IMR-90 (cell line): ENCODE measurements at regions not wholly inside any gene's neighbourhood (a gene's known extent, or its start where the extent isn't known, plus 50 kb on each side); places are given as distances from the start of the nearest gene placed in this dataset.

ENCODE experiments used
- ATAC-seq: fragments of 200-7000 bp; cut with Tn5 transposase; 2 replicates; pipeline ENCODE4 v1.9.1; 2020; ENCODE audit warnings: low read depth, mild to moderate bottlenecking, moderate library complexity
- BruUV-seq: library from RNA; stranded (reverse); fragments of 400-500 nt; replicated peaks from 2 replicates; lab custom pipeline; 2021; lab: Mats Ljungman, UMichigan
- CTCF ChIA-PET: fragments of 300-600 bp; formaldehyde crosslinking; extraction: SDS; loops from one replicate; lab custom pipeline; 2021; ENCODE audit warnings: antibody characterized with exemption; lab: Yijun Ruan, JAX
- POLR2A ChIA-PET: fragments of 300-600 bp; sonication (Branson Sonifier 250); formaldehyde crosslinking; loops from one replicate; lab custom pipeline; 2022; ENCODE audit warnings: antibody characterized with exemption; ENCODE audit not compliant: unreplicated experiment; lab: Charles Lee
- DNase-seq: peaks from one replicate; pipeline ENCODE4 v3.0.0; 2013
- H2AFZ ChIP-seq: replicated peaks from 2 replicates; pipeline ENCODE3; 2013; ENCODE audit warnings: low read length, mild to moderate bottlenecking; ENCODE audit not compliant: poor library complexity
- H2AK5ac ChIP-seq: 2 replicates; pipeline ENCODE4 v1.6.1; 2013; ENCODE audit warnings: low read depth, low read length, inconsistent platforms
- H2AK9ac ChIP-seq: replicated peaks from 2 replicates; pipeline ENCODE3; 2013; ENCODE audit warnings: mild to moderate bottlenecking, low read depth, low read length, moderate library complexity; ENCODE audit not compliant: poor library complexity
- H2BK120ac ChIP-seq: 2 replicates; pipeline ENCODE4 v1.6.1; 2013; ENCODE audit warnings: low read depth, low read length, inconsistent platforms
- H2BK15ac ChIP-seq: 3 replicates; pipeline ENCODE4 v1.6.1; 2013; ENCODE audit warnings: low read depth, low read length, inconsistent platforms
- H2BK20ac ChIP-seq: 2 replicates; pipeline ENCODE4 v1.6.1; 2013; ENCODE audit warnings: low read depth, mild to moderate bottlenecking, inconsistent platforms, low read length, moderate library complexity
- H2BK5ac ChIP-seq: 2 replicates; pipeline ENCODE4 v1.6.1; 2013; ENCODE audit warnings: mild to moderate bottlenecking, low read depth, low read length, inconsistent platforms; ENCODE audit not compliant: poor library complexity, severe bottlenecking
- H3K14ac ChIP-seq: replicated peaks from 2 replicates; pipeline ENCODE4 v1.6.1; 2013; ENCODE audit warnings: low read depth, low read length, inconsistent platforms
- H3K18ac ChIP-seq: 2 replicates; pipeline ENCODE4 v1.6.1; 2013; ENCODE audit warnings: low read depth, low read length, control low read depth
- H3K23ac ChIP-seq: 2 replicates; pipeline ENCODE4 v1.6.1; 2013; ENCODE audit warnings: low read depth, low read length, inconsistent platforms
- H3K27ac ChIP-seq: 2 replicates; pipeline ENCODE4 v1.5.1; 2013; ENCODE audit warnings: mild to moderate bottlenecking, control low read depth, low read length; ENCODE audit not compliant: insufficient read depth
- H3K27me3 ChIP-seq: 2 replicates; pipeline ENCODE4 v1.6.1; 2013; ENCODE audit warnings: low read length; ENCODE audit not compliant: control insufficient read depth, insufficient read depth
- H3K36me3 ChIP-seq: 2 replicates; pipeline ENCODE4 v1.6.1; 2013; ENCODE audit warnings: low read length, mixed read lengths; ENCODE audit not compliant: control insufficient read depth, insufficient read depth
- H3K4ac ChIP-seq: 2 replicates; pipeline ENCODE4 v1.6.1; 2013; ENCODE audit warnings: low read depth, low read length, inconsistent platforms
- H3K4me1 ChIP-seq: 2 replicates; pipeline ENCODE4 v1.6.1; 2013; ENCODE audit warnings: low read length, mixed read lengths; ENCODE audit not compliant: control insufficient read depth, insufficient read depth
- H3K4me2 ChIP-seq: 2 replicates; pipeline ENCODE4 v1.6.1; 2013; ENCODE audit warnings: low read depth, mild to moderate bottlenecking, control low read depth, low read length, moderate library complexity
- H3K4me3 ChIP-seq: 2 replicates; pipeline ENCODE4 v1.5.1; 2013; ENCODE audit warnings: low read depth, mild to moderate bottlenecking, control low read depth, low read length, moderate library complexity; ENCODE audit not compliant: insufficient read depth
- H3K56ac ChIP-seq: 2 replicates; pipeline ENCODE4 v1.6.1; 2013; ENCODE audit warnings: low read length, inconsistent platforms; ENCODE audit not compliant: insufficient read depth; ENCODE audit errors: extremely low read depth
- H3K79me1 ChIP-seq, 2 experiments: 2 replicates each; pipeline ENCODE4 v1.6.1; 2013; ENCODE audit warnings: low read length in 2 of 2, inconsistent platforms in 1 of 2, low read depth in 1 of 2
- H3K9ac ChIP-seq: 2 replicates; pipeline ENCODE4 v1.6.1; 2013; ENCODE audit warnings: low read depth, low read length, control low read depth
- H3K9me1 ChIP-seq: 2 replicates; pipeline ENCODE4 v1.6.1; 2013; ENCODE audit warnings: low read length, inconsistent platforms; ENCODE audit not compliant: insufficient read depth
- H3K9me3 ChIP-seq: 2 replicates; pipeline ENCODE4 v1.6.1; 2013; ENCODE audit warnings: low read length; ENCODE audit not compliant: control insufficient read depth, insufficient read depth
- H4K20me1 ChIP-seq: 2 replicates; pipeline ENCODE4 v1.6.1; 2013; ENCODE audit warnings: low read length, inconsistent platforms; ENCODE audit not compliant: insufficient read depth
- H4K5ac ChIP-seq: 2 replicates; pipeline ENCODE4 v1.6.1; 2013; ENCODE audit warnings: mild to moderate bottlenecking, low read depth, low read length, control low read depth
- H4K8ac ChIP-seq, 2 experiments: 2 replicates each; pipeline ENCODE4 v1.6.1; 2013; ENCODE audit warnings: low read depth in 2 of 2, low read length in 2 of 2, control low read depth in 1 of 2, inconsistent platforms in 1 of 2
- H4K91ac ChIP-seq: 2 replicates; pipeline ENCODE4 v1.6.1; 2013; ENCODE audit warnings: low read depth, low read length, inconsistent platforms; ENCODE audit not compliant: insufficient read depth
- CEBPB ChIP-seq: IDR thresholded peaks from 2 replicates; pipeline ENCODE4 v1.6.1; 2012; ENCODE audit warnings: low read depth, low read length, improper control_type of control experiment
- MAZ ChIP-seq: IDR thresholded peaks from 2 replicates; pipeline ENCODE4 v1.6.1; 2012; ENCODE audit warnings: low read depth, mild to moderate bottlenecking, low read length, improper control_type of control experiment, moderate library complexity, borderline replicate concordance
- NFE2L2 ChIP-seq: fragments of 150-350 bp; IDR thresholded peaks from 2 replicates; pipeline ENCODE4 v1.6.1; 2016; ENCODE audit warnings: low read depth, mild to moderate bottlenecking, low read length
- POLR2A ChIP-seq: IDR thresholded peaks from 2 replicates; pipeline ENCODE4 v1.6.1; 2012; ENCODE audit warnings: mild to moderate bottlenecking, low read depth, low read length
- RAD21 ChIP-seq: IDR thresholded peaks from 2 replicates; pipeline ENCODE4 v1.6.1; 2012; ENCODE audit warnings: low read length, improper control_type of control experiment
- RCOR1 ChIP-seq: IDR thresholded peaks from 2 replicates; pipeline ENCODE4 v1.6.1; 2012; ENCODE audit warnings: mild to moderate bottlenecking, low read length, improper control_type of control experiment; ENCODE audit not compliant: insufficient replicate concordance
- WGBS, 2 experiments: methylation state at CpG; one replicate each; pipeline versions ENCODE4 v1.1.5 to v1.1.7; 2013; ENCODE audit warnings: missing lambda C conversion rate in 2 of 2; ENCODE audit not compliant: insufficient read length in 1 of 2; ENCODE audit errors: extremely low coverage in 2 of 2; 5-methylcytosine and 5-hydroxymethylcytosine counted together
- dilution Hi-C: fragments of 300-500 bp; cut with HindIII; formaldehyde crosslinking; loops from one replicate; pipeline ENCODE4 v1.14.3; 2018; ENCODE audit warnings: low sequenced_read_pairs; ENCODE audit not compliant: unreplicated experiment
- in situ Hi-C: fragments of 300-500 bp; cut with MboI; formaldehyde crosslinking; loops from 3 replicates; pipeline ENCODE4 v1.14.3; 2019; ENCODE audit warnings: low sequenced_read_pairs, inconsistent platforms, mixed read lengths
- intact Hi-C: fragments of 100-400 bp; cut with micrococcal nuclease; formaldehyde crosslinking; loops from 2 replicates; pipeline ENCODE4 v1.10.0; 2022

DNA sequence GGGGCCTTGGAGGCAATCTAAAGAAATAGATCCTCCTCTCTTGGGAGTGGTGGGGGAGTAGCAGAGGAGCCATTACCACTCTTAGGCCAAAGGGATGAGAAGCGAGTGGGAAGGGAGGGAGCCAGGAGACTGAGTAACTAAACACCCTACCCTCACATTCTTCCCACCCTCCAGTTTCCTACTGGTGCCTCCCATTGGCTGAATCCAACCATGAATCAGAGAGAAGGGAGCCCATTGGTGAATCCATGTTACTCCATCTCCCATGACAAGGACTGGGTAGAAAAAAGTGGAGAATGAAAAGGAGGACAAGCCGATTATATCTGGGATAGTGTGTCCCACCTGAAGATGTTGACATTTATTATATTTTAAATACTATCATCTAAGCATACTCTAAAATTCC, 76.8 kb upstream of the LHX5 start:
- Histone ChIP-seq H3K79me1 (no peaks in the 10 kb centered on the region), H3K23ac (no peak overlapping the region), H3K27me3 (no peaks in the 10 kb centered on the region), H2BK120ac (no peak overlapping the region), H2AFZ (no peak overlapping the region), H2BK20ac (no peak overlapping the region), H4K5ac (no peak overlapping the region), H3K9ac (no peak overlapping the region), H3K14ac (no peak overlapping the region), H2AK5ac (no peak overlapping the region), H2BK5ac (no peak overlapping the region), H4K8ac (no peak overlapping the region), H3K27ac (no peak overlapping the region), H3K18ac (no peak overlapping the region), H3K56ac (no peak overlapping the region), H4K20me1 (no peaks in the 10 kb centered on the region), H4K91ac (no peak overlapping the region), H3K4me1 (no peaks in the 10 kb centered on the region), H3K36me3 (no peaks in the 10 kb centered on the region), H3K9me1 (no peaks in the 10 kb centered on the region), H3K4me2 (no peak overlapping the region), H2AK9ac (no peak overlapping the region), H3K4ac (no peak overlapping the region), H3K9me3 (no peaks in the 10 kb centered on the region; the same call in 1 of the 2 replicates), H2BK15ac (no peak overlapping the region), H3K4me3 (no peak overlapping the region)
- DNase-seq (no peak), ATAC-seq (no peak)
- BruUV-seq: no TSS peak
- ChIA-PET CTCF (no interaction called here), POLR2A (no interaction called here)
- intact Hi-C loops: no loop called here
- TF ChIP-seq MAZ: no peak
- no peak for TF ChIP-seq CEBPB
- no peak for TF ChIP-seq RCOR1
- TF ChIP-seq RAD21: no peak
- no peak for TF ChIP-seq POLR2A
- TF ChIP-seq NFE2L2: no peak
- in situ Hi-C loops: no loop called here
- WGBS, 2 experiments: no CpG with 5 or more reads among the region's 2 CpGs
- dilution Hi-C loops: no loop called here
